Transverse colon (tissue), 4 donors: ENCODE measurements at regions not wholly inside any gene's neighbourhood (a gene's known extent, or its start where the extent isn't known, plus 50 kb on each side); places are given as distances from the start of the nearest gene placed in this dataset.

Source experiments
- POLR2A ChIP-seq: fragments of 450-650 bp; IDR thresholded peaks from one replicate; pipeline ENCODE4 v1.6.1; 2016; ENCODE audit warnings: antibody characterized with exemption, mild to moderate bottlenecking, moderate library complexity
- POLR2AphosphoS5 ChIP-seq, 3 donors: sonication (generic); formaldehyde crosslinking; IDR thresholded peaks; one replicate each; pipeline ENCODE4 v1.6.1; 2016; ENCODE audit warnings: antibody characterized with exemption in 3 of 3
- TF ChIP-seq, protein P1 (sequence below), 5 experiments: fragments of 200-600 bp in 3 of 5; fragments of 450-650 bp in 2 of 5; sonication (generic) in 3 of 5; IDR thresholded peaks; 1 replicate in 2 of 5; 2 replicates in 3 of 5; pipeline ENCODE4 v1.5.1; 2016 to 2017; ENCODE audit warnings: antibody characterized with exemption in 5 of 5, inconsistent platforms in 3 of 5, mild to moderate bottlenecking in 2 of 5, moderate library complexity in 1 of 5

- TF ChIP-seq, protein P1, sequence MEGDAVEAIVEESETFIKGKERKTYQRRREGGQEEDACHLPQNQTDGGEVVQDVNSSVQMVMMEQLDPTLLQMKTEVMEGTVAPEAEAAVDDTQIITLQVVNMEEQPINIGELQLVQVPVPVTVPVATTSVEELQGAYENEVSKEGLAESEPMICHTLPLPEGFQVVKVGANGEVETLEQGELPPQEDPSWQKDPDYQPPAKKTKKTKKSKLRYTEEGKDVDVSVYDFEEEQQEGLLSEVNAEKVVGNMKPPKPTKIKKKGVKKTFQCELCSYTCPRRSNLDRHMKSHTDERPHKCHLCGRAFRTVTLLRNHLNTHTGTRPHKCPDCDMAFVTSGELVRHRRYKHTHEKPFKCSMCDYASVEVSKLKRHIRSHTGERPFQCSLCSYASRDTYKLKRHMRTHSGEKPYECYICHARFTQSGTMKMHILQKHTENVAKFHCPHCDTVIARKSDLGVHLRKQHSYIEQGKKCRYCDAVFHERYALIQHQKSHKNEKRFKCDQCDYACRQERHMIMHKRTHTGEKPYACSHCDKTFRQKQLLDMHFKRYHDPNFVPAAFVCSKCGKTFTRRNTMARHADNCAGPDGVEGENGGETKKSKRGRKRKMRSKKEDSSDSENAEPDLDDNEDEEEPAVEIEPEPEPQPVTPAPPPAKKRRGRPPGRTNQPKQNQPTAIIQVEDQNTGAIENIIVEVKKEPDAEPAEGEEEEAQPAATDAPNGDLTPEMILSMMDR (IDR thresholded peaks at IDR 0.05): no peak
- TF ChIP-seq POLR2AphosphoS5 (IDR thresholded peaks at IDR 0.05) (no peak), POLR2A (no peak)
Observed at GRCh38 chr13:27699952-27700351, 78.3 kb downstream of the POLR1D start.
